ENCODE measurements at regions not wholly inside any gene's neighbourhood (a gene's known extent, or its start where the extent isn't known, plus 50 kb on each side); places are given as distances from the start of the nearest gene placed in this dataset.

DNA sequence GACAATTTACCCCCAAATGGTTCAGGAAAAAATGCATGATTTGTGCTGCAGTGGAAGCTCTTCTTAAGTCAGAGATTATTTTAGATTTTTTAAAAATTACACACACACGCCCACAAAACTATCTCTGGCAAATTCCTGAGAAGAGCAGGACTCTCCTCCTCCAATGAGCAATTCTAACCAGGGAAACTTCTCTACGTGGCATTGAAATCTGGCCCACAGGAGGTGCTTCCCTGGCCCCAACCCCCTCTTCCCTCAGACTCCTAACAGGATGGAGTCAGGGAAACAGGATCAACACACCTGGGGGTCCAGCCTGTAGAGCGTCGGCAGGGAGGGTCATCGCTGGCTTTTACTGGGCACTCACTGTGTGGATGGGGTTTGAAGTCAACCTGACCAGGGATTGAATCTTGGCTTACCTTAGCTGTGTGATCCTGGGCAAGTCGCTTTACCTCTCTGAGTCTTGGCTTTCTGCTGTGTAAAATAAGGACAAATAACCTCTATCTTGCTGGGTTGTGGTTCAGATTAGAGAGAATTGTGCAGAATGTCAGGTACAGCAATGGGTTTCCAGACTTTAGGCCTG, 65.4 kb upstream of the ASAP2 start:
- H4K20me1 ChIP-seq (ENCODE audit: control insufficient read depth, extremely low read depth, insufficient read depth, low read length) = no peaks in the 10 kb centered on the region
- no peaks in the 10 kb centered on the region for H3K27me3 ChIP-seq (ENCODE audit: control insufficient read depth, extremely low read depth, insufficient read depth, low read length)
- H3K27ac ChIP-seq (ENCODE audit: control insufficient read depth, insufficient read depth, low read length) = no peak overlapping the region
- TF ChIP-seq, protein P1, sequence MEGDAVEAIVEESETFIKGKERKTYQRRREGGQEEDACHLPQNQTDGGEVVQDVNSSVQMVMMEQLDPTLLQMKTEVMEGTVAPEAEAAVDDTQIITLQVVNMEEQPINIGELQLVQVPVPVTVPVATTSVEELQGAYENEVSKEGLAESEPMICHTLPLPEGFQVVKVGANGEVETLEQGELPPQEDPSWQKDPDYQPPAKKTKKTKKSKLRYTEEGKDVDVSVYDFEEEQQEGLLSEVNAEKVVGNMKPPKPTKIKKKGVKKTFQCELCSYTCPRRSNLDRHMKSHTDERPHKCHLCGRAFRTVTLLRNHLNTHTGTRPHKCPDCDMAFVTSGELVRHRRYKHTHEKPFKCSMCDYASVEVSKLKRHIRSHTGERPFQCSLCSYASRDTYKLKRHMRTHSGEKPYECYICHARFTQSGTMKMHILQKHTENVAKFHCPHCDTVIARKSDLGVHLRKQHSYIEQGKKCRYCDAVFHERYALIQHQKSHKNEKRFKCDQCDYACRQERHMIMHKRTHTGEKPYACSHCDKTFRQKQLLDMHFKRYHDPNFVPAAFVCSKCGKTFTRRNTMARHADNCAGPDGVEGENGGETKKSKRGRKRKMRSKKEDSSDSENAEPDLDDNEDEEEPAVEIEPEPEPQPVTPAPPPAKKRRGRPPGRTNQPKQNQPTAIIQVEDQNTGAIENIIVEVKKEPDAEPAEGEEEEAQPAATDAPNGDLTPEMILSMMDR (optimal IDR thresholded peaks at IDR 0.05 in 1 of 3, IDR thresholded peaks at IDR 0.05 in 1 of 3, conservative IDR thresholded peaks at IDR 0.05 in 1 of 3; ENCODE audit: extremely low read depth in 1 of 3, insufficient read depth in 2 of 3, low read length in 3 of 3) = no peak
- TF ChIP-seq EZH2 (IDR thresholded peaks at IDR 0.05; ENCODE audit: low read length) = no peak
- H3K9me1 ChIP-seq (ENCODE audit: control insufficient read depth, extremely low read depth, insufficient read depth, low read length) = no peaks in the 10 kb centered on the region
- peaks cover 28% of the 10 kb centered on the region for H3K4me1 ChIP-seq (ENCODE audit: control insufficient read depth, extremely low read depth, insufficient read depth, low read length)
- H3K9me3 ChIP-seq (ENCODE audit: control insufficient read depth, low read depth, low read length) = no peaks in the 10 kb centered on the region
- dilution Hi-C loops (cut with MboI; ENCODE audit: extremely low pct_ligation_motif_present, low sequenced_read_pairs) = no loop called here
- H3K79me2 ChIP-seq (ENCODE audit: control insufficient read depth, insufficient read depth, low read length) = no peaks in the 10 kb centered on the region
- no peak overlapping the region for H3K4me3 ChIP-seq (ENCODE audit: control insufficient read depth in 2 of 3, extremely low read depth in 1 of 3, insufficient read depth in 2 of 3, low read depth in 1 of 3, low read length in 3 of 3)
- H3K36me3 ChIP-seq (ENCODE audit: control insufficient read depth in 2 of 2, extremely low read depth in 1 of 2, insufficient read depth in 2 of 2, low read length in 2 of 2) = no peaks in the 10 kb centered on the region
- H3K9ac ChIP-seq (ENCODE audit: control insufficient read depth, extremely low read depth, insufficient read depth, low read length) = no peak overlapping the region
- FAIRE-seq (no peak), DNase-seq (ENCODE audit: low read depth, low spot score) (no peak)
- H3K4me2 ChIP-seq (ENCODE audit: control insufficient read depth, extremely low read depth, insufficient read depth, low read depth, low read length) = no peak overlapping the region
- no peak overlapping the region for H2AFZ ChIP-seq (ENCODE audit: control insufficient read depth, low read length)

DNA sequence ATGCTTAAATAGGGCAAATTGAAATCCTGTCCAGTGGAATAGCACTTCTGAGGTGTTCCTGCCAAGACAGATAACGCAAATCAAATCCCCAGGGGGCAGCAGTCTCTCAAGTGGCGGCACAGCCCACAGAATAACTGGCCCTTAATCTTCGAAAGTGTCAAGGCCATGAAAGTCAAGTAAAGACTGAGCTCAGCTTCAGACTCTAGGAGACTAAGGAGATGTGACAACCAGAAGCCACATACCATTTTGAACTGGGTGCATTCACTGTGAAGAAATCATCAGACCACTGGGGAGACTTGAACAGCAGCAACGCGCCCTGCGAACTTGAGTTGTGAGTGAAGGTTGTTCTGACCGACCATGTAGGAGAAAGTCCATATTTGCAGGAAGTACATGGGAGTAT, 66.0 kb upstream of the ASAP2 start:
- no peak overlapping the region for H3K4me2 ChIP-seq (ENCODE audit: control insufficient read depth, extremely low read depth, insufficient read depth, low read depth, low read length)
- no peaks in the 10 kb centered on the region for H3K9me3 ChIP-seq (ENCODE audit: control insufficient read depth, low read depth, low read length)
- peaks cover 28% of the 10 kb centered on the region for H3K4me1 ChIP-seq (ENCODE audit: control insufficient read depth, extremely low read depth, insufficient read depth, low read length)
- H3K27ac ChIP-seq (ENCODE audit: control insufficient read depth, insufficient read depth, low read length) = no peak overlapping the region
- H4K20me1 ChIP-seq (ENCODE audit: control insufficient read depth, extremely low read depth, insufficient read depth, low read length) = no peaks in the 10 kb centered on the region
- H2AFZ ChIP-seq (ENCODE audit: control insufficient read depth, low read length) = no peak overlapping the region
- H3K4me3 ChIP-seq (ENCODE audit: control insufficient read depth in 2 of 3, extremely low read depth in 1 of 3, insufficient read depth in 2 of 3, low read depth in 1 of 3, low read length in 3 of 3) = no peak overlapping the region
- H3K9ac ChIP-seq (ENCODE audit: control insufficient read depth, extremely low read depth, insufficient read depth, low read length) = no peak overlapping the region
- FAIRE-seq (no peak), DNase-seq (ENCODE audit: low read depth, low spot score) (no peak)
- H3K79me2 ChIP-seq (ENCODE audit: control insufficient read depth, insufficient read depth, low read length) = no peaks in the 10 kb centered on the region
- TF ChIP-seq EZH2 (IDR thresholded peaks at IDR 0.05; ENCODE audit: low read length) = no peak
- H3K9me1 ChIP-seq (ENCODE audit: control insufficient read depth, extremely low read depth, insufficient read depth, low read length) = no peaks in the 10 kb centered on the region
- dilution Hi-C loops (cut with MboI; ENCODE audit: extremely low pct_ligation_motif_present, low sequenced_read_pairs) = no loop called here
- no peaks in the 10 kb centered on the region for H3K36me3 ChIP-seq (ENCODE audit: control insufficient read depth in 2 of 2, extremely low read depth in 1 of 2, insufficient read depth in 2 of 2, low read length in 2 of 2)
- no peaks in the 10 kb centered on the region for H3K27me3 ChIP-seq (ENCODE audit: control insufficient read depth, extremely low read depth, insufficient read depth, low read length)

Measured in keratinocyte (primary cell).